Kidney (tissue), 13 donors: ENCODE measurements at regions not wholly inside any gene's neighbourhood (a gene's known extent, or its start where the extent isn't known, plus 50 kb on each side); places are given as distances from the start of the nearest gene placed in this dataset.

ENCODE experiments used
- DNase-seq, 5 donors: peaks; one replicate each; pipeline ENCODE4 v3.0.0-alpha.2; 2013 to 2020
- FAIRE-seq: peaks from 2 replicates; lab custom pipeline; 2012; peaks lifted over from hg19 to GRCh38; lab: Jason Lieb, UNC
- H3K27ac ChIP-seq, 2 donors: one replicate each; pipeline ENCODE4 v1.7.0; 2013; ENCODE audit warnings: low read depth in 2 of 2, low read length in 2 of 2, inconsistent platforms in 1 of 2
- H3K27me3 ChIP-seq: one replicate; pipeline ENCODE4 v1.7.1; 2013; ENCODE audit warnings: low read length, inconsistent platforms; ENCODE audit not compliant: control insufficient read depth, insufficient read depth
- H3K36me3 ChIP-seq, 3 donors: one replicate each; pipeline versions ENCODE4 v1.7.0 to v1.7.1; 2013; ENCODE audit warnings: low read length in 3 of 3, control low read depth in 1 of 3, inconsistent platforms in 1 of 3; ENCODE audit not compliant: insufficient read depth in 3 of 3, control insufficient read depth in 2 of 3
- H3K4me1 ChIP-seq, 3 donors: one replicate each; pipeline versions ENCODE4 v1.7.0 to v1.7.1; 2013; ENCODE audit warnings: low read length in 3 of 3, inconsistent platforms in 1 of 3, low read depth in 1 of 3; ENCODE audit not compliant: control insufficient read depth in 2 of 3, insufficient read depth in 2 of 3
- H3K4me3 ChIP-seq, 3 donors: one replicate each; pipeline versions ENCODE4 v1.7.0 to v1.8.1; 2013; ENCODE audit warnings: low read length in 3 of 3, control low read depth in 1 of 3, inconsistent platforms in 1 of 3
- H3K9ac ChIP-seq, 3 donors: one replicate each; pipeline versions ENCODE4 v1.7.0 to v1.7.1; 2013; ENCODE audit warnings: low read length in 3 of 3, control low read depth in 1 of 3, inconsistent platforms in 1 of 3
- H3K9me3 ChIP-seq, 3 donors: one replicate each; pipeline versions ENCODE4 v1.7.0 to v1.7.1; 2013; ENCODE audit warnings: low read length in 3 of 3, control low read depth in 1 of 3, inconsistent platforms in 1 of 3; ENCODE audit not compliant: control insufficient read depth in 2 of 3, insufficient read depth in 1 of 3
- CTCF ChIP-seq: IDR thresholded peaks from 3 replicates; pipeline ENCODE4 v1.5.1; 2012; ENCODE audit warnings: mild to moderate bottlenecking, moderate library complexity, borderline replicate concordance; ENCODE audit not compliant: insufficient read depth; ENCODE audit errors: extremely low read depth
- intact Hi-C: fragments of 100-400 bp; cut with DNase I; formaldehyde crosslinking; loops from one replicate; pipeline ENCODE4 v1.11.1; 2022
- donor health status: control.
- donor health status: control.
- donor health status: control.
- donor health status: control.
- donor health status: control.
- donor health status: DM: yes; HTN: yes; CAD: no.
- donor health status: Normal renal cell carcinoma (clear cell type).

- H3K36me3 ChIP-seq, result no peaks in the 10 kb centered on the region
- DNase-seq (peak; percentile 89 to 92 (median 91)), FAIRE-seq (no peak)
- H3K27ac ChIP-seq, result no peak overlapping the region
- TF ChIP-seq CTCF, result peak; percentile 99
- peaks cover 0 to 8% (median 0%) of the 10 kb centered on the region in 3 donors for H3K4me1 ChIP-seq
- no peak overlapping the region for H3K9ac ChIP-seq
- no peaks in the 10 kb centered on the region for H3K27me3 ChIP-seq
- intact Hi-C loops, result loop anchor here (5.0 to 10.0 kb wide), 2 partner anchors 170 to 262 kb away; no protein-coding TSS in a partner anchor
- peak overlapping the region; percentile 10 to 37 (median 23) for H3K4me3 ChIP-seq
- H3K9me3 ChIP-seq, result no peaks in the 10 kb centered on the region
Measured at GRCh38 chr13:99436686-99437416, 64.4 kb upstream of the TM9SF2 start.

GRCh38 chr13:99439048-99439447, 62.2 kb upstream of the TM9SF2 start:
- Histone ChIP-seq H3K4me3 (no peak overlapping the region), H3K27me3 (no peaks in the 10 kb centered on the region), H3K9me3 (no peaks in the 10 kb centered on the region), H3K9ac (no peak overlapping the region), H3K27ac (no peak overlapping the region), H3K4me1 (peaks cover 0 to 6% (median 0%) of the 10 kb centered on the region in 3 donors), H3K36me3 (no peaks in the 10 kb centered on the region)
- FAIRE-seq, result no peak
- DNase-seq, result no peak
- intact Hi-C loops, result loop anchor here (5.0 to 10.0 kb wide), 2 partner anchors 172 to 264 kb away; no protein-coding TSS in a partner anchor
- TF ChIP-seq CTCF, result no peak

- FAIRE-seq (no peak), DNase-seq (no peak)
- no peaks in the 10 kb centered on the region for H3K36me3 ChIP-seq
- H3K27me3 ChIP-seq, result no peaks in the 10 kb centered on the region
- H3K4me1 ChIP-seq, result peaks cover 0 to 6% (median 0%) of the 10 kb centered on the region in 3 donors
- H3K4me3 ChIP-seq, result no peak overlapping the region
- no peak for TF ChIP-seq CTCF
- intact Hi-C loops, result loop anchor here (5.0 to 10.0 kb wide), 3 partner anchors 75 to 265 kb away; no protein-coding TSS in a partner anchor
- no peak overlapping the region for H3K27ac ChIP-seq
- no peak overlapping the region for H3K9ac ChIP-seq
- H3K9me3 ChIP-seq, result no peaks in the 10 kb centered on the region
Measured at GRCh38 chr13:99439850-99440604, 61.2 kb upstream of the TM9SF2 start.
